Glomerular visceral epithelial cell (primary cell): ENCODE measurements at regions not wholly inside any gene's neighbourhood (a gene's known extent, or its start where the extent isn't known, plus 50 kb on each side); places are given as distances from the start of the nearest gene placed in this dataset.
A peak's percentile ranks its signal among the peaks of the same experiment; 100 is the strongest.

Experiments
- DNase-seq: peaks from one replicate; pipeline ENCODE4 v3.0.0-alpha.2; 2016; ENCODE audit errors: extremely low spot score

DNA sequence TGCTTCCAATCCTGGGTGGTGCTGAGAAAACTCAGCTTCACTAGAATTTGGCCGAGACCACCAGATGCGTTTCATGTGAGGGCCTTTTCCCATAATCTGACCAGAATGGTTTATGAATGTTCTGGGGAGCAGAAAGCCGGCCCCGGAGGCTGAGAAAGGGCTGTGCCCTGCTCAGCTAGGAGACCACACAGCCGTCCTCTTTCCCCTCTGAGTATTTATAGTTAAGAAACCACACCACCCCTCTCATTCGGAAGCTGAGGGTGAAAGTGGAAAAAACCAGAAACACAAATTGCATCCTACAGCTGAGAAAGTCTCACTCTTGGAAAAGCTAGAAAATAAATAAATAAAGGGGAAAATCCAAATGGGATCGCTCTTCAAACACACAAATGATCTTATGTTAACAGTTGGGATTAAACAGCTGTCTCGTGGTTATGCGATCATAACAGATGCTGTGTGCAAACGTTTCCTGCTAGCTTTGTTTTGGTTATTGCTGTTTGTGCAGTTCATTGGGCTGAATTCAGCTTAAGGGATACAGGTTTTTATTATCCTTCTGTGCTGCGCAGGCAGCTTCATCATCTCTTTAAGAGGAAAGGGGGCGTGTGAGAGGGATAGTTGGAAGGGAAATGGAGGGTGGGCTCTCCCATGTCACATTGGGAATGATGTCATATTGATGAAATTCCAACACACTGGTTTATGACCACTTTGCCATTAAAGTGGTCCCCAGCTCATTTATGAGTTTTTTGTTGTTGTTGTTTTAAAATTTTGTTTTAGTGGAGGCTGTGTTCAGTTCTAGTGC, 1026.2 kb upstream of the NR2F2 start:
- DNase-seq = no peak

DNA sequence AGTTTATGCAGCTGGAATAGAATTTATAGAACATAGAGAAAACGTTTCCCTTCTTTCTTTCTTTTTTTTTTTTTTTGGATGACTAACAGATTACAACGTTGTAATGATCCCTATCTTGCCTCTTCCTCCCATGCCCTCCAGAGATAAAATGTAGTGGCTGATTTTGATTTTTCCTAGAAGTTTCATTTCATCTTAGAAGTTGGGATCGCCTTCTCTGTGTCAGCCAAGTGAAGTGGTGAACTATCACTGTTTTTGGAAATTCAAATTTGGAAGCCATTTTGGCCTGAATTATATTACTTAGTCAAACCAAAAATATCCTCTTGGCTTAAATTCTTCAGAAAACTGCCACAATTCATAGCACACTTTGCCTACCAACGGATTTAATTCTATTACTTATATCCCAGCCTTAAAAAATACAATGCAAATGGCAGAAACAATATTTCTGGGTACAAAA, 1025.5 kb upstream of the NR2F2 start:
- DNase-seq = no peak

DNA sequence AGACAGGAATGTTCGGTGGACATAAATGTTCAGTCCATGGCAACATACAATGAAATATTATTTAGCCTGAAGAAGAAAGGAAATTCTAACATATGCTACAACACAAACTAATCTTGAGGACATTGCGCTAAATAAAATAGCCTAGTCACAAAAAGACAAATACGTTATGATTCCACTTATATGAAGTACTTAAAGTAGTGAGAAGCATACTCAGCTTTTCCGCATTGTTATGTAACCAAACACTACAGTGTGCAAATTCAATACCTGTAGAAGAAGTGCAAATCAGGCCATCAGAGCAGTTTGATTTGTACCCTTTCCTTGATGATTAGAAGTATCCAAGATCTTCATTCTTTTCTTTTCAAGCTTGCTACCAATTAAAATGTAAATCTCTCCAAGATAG, 1023.4 kb upstream of the NR2F2 start:
- DNase-seq = no peak

DNA sequence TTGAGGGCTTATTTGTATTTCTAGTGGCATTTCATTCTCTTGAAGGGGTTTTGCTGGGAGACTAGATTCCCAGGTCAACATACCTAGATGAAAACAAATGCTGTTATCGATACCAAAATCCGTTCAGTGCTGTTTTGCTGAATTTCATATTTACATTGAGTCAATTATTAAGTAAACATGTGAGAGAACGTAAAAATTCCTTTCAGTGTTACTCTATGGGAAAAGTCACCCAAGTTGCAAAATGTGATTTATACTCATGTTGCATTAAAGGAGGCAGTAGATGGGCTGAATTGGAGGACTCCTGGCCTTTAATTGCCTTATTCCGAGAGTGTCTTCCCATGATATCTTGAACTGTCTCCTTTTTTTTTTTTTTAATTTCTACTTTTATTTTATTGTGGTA, 1011.3 kb upstream of the NR2F2 start:
- DNase-seq = no peak

DNA sequence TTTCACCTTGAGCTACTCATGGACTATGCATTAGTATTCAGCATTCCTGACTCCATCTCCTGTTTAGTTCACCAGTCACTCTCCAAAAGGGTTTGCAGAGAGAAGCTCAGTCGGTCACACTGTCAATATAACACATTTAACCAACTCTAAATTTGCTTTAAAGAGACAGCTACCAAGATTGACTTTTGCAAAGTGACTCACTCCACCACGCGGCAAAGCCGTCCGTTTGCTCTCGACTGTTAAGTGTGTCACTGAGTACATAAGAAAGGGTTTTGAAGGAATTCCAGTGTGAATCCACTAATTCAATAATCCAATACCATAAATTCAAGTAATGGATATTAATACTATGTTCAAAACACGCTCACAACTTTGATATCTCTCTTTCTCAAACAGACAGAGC, 1006.7 kb upstream of the NR2F2 start:
- DNase-seq = no peak

DNA sequence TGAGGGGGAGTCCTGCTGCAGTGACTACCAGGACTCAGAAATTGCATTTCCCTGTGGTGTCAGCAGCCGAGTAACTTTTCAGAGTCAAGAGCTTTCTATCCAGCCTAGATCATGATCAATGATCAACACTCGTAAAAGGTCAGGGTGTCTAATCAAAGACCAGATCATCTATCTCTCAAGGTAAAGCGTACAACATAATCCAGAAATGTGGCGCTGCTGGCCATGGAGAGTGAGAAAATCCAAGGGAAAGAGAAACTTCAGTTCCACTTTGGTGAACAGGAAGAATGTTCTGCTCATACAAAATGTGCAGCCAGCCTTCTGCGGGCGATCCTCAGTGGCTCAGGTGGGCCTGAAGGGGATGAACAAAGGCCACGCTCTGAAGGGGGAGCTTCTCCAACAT, 1005.8 kb upstream of the NR2F2 start:
- DNase-seq = peak; percentile 25

DNA sequence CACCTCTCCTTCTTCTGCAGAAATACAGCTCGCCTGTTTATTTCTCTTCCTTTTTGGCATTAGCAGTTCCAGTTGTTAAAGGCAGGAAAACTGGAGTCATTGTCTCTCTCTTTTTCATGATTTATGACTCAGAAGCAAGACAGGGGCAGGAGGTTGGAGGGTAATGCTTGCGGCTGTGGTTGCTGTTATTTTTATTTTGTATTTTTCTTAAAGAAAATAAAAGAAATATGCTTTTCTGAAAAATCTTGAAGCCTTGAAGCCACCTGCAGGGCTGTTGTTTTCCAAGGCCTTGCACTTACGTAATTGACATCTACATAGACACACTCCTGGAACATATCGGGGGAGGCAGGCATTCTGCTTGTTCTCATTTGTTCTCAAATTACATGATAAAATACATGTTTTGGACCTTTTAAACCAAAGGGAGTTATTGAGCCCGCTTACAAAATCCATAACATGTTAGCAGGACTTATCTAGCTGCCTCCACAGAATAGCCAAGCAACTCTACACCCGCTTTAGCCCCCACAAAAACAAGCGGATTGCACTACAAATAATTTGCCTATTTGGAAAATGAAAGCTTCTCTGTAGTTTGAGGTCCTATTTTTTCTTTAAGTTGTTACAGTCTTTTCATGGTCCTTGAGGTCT, 1004.6 kb upstream of the NR2F2 start:
- DNase-seq = no peak

DNA sequence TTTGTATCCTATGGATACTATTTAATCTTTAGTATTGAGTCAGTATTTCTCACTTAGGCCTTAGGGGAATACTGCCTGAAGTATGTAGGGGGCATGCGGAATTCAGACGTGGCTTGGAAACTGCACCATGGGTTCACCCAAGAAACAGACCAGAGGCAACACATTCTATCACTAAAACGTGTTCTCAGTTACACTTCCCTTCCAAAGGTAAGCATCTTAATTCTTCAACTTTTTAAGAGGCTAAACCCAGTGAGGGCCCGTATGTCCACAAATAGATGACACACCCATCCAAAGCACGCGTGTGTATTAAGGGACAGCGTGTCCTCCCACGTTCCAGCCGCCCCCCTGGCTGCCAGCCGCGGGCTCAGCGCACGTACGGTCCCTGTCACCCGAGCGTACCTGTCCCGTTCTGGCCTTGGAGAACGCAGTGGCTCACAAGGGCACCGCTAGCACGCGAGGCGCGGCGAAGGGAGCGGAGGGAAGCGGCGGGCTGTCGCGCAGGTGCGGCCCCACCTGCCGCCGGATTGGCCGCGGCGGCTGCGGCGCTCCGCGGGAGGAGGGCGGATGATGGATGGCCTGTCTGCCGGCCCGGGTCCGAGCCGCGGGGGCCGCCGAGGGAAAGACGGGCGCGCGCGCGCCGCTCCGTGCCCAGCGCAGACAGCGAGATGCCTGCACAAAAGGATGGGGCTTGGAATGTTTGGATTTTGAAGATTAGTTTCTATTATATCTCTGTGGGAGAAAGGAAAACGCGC, 1003.9 kb upstream of the NR2F2 start:
- no peak for DNase-seq

DNA sequence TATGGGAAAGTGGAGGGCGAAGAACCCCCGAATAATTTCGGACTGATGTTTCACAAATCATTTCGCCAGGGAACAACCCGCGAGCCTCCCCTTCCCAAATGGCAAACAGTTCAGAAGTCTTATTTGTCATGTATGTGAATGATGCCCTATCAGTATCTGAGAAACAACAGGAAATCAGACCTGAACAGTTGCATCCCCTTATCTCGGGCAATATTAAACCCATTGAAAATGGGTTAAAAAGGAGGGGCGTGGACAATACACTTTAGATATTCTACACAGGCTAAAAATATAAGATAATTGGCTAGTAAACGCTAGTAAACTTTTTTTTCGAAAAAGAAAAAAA, 1003.3 kb upstream of the NR2F2 start:
- DNase-seq = no peak

DNA sequence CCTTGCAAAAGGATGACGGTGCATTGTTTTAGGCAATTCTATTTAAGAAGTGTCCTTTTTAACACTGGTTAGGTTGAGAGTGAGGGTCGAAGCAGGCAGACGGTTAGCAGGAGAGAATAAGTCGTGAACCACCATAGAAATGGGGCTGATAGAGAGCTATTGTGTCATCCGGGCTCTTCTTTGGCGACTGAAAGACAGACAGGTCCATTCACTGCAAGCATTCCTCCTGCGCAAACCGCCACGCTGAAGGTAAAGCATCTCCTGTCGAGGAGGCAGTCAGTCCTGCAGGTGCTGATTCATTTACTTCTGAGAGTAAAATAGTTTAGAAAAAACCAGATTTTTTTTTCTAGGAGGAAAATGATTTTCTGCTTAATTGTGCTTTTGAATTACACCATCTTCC, 1002.8 kb upstream of the NR2F2 start:
- no peak for DNase-seq

DNA sequence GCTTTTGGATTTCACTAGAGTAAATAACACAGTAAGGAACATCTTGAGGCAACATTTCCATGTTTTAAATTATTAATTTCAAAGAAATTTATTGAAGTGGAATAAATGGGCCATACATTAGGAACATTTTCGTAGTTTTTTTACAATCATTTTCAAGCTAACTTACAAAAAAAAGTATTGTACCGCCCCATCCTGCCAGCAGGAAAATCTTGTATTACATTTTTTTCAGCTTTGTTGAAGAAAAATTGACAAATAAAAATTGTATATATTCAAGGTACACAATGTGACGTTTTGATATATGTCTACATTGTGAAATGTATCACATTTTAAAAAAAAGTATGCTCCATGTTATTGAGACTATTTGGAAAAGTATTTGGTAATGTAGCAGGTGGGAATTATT, 1001.9 kb upstream of the NR2F2 start:
- DNase-seq = no peak

DNA sequence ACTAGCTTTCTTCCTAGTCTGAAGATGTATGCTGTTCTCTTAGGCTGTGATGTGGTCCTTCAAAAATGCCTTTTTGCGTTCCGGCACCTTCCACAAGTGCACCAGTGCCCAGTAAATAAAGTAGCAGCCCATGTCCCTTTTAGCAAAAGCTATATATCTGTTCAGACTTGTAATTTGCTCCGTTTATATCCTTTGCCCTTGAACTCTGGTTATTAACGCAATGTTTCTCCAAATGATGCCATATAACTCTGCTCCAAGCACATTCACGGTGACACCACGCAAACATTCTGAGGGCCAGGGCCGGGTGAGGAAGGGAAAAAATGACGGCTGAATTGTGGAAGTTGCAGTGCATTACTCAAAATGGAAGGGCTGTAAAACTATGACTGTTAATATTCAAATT, 1001.1 kb upstream of the NR2F2 start:
- no peak for DNase-seq

DNA sequence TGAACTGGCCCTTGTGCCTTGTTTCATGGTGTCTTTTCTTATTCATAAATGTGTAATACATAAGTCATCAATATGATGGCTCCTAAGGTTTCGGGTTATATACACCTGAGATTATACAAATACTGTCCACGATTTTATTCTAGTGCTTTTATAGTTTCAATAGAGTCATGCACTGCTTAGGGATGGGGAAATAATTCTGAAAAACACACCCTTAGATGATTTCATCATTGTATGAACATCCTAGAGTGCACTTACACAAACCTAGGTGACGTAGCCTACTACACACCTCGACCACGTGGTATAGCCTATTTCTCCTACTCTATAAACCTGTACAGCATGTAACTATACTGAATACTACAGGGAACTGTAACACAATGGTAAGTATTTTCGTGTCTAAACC, 988.8 kb upstream of the NR2F2 start:
- DNase-seq = no peak

DNA sequence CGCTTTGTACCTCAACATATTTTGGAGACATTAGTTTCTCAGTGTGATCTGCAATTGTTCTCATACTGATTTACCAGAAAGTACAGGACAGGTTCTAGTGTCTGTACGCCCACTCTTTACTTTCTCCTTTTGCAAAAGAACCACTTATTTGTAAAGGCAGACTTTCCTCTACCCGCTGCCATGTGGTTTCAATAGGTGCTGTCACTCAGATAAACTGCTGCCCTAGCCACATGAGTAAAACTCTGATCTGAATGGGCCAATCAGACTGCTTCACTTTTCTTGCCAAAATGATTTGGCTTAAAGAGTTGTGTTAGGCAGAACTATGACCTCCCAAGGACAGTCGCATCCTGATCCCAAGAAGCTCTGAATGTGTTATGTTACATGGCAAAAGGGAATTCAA, 984.6 kb upstream of the NR2F2 start:
- DNase-seq = no peak

DNA sequence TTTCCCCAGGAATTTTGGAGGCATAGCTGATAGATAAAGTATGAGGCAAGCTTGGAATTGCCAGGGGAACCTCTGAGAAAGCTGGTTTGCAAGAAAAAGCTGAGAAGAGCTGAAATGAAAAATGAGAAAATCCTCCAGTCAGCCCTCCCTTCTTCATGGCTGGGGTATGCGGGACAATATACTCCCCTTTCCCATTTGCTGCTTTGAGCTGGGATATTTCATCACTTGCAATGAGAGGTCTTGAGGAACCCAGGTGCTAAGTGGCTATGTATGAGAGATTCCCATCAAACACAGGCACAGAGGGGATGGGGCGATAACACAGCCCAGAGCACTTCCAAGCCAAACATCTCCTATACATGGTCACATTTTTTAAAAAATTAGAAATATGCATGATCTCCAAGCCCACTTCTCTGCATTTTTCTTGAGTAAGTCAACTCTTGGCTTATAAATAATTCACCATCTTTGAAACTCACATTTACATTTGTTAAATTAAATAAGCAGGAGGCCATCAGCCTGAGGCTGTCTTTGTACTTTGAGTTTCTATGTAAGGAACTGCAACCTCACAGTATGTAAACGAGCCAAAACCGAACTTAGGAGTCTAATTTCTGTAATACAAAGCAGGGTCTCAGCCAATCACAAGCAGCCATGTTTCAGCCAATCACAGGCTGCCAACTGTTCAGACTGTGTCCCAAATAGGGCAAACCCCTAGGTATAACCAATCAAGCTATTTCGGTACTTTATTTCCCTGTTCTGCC, 983.6 kb upstream of the NR2F2 start:
- no peak for DNase-seq

DNA sequence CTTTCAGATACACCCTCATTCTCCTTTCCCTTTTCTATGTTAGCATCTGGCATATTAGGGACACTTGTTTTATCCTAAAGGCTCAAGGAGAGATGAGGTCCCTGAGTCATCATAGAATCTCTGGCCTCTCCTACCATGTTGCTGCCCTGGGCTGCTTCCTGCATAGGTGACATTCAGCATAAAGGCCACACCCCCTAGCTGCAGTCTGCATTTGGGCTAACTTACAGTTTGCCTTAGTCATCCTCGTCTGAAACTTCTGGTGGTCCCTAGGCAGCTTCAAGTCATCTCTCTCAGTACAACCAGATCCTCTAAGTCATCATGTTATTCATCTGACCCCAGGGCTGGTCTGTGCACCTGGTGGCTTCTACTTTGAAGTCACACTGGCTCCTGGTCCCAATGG, 982.7 kb upstream of the NR2F2 start:
- no peak for DNase-seq

DNA sequence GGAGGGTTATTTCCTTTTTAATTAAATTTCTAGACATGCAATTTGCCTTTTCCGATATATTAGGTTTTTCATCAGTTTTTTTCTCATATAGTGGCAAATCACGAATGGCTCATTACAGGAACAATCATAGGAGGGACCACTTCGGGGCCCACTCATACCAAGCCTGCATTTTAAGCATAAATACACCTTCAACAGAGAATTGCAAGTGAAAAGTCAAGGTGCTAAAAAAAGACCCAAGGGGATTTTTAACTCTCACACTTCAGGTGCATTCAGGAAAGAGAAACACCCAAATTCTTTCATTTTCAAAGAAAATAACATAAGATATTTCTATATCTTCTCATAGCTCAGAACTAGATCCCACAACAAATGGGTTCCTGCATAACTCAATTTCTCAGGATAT, 979.6 kb upstream of the NR2F2 start:
- DNase-seq = no peak

DNA sequence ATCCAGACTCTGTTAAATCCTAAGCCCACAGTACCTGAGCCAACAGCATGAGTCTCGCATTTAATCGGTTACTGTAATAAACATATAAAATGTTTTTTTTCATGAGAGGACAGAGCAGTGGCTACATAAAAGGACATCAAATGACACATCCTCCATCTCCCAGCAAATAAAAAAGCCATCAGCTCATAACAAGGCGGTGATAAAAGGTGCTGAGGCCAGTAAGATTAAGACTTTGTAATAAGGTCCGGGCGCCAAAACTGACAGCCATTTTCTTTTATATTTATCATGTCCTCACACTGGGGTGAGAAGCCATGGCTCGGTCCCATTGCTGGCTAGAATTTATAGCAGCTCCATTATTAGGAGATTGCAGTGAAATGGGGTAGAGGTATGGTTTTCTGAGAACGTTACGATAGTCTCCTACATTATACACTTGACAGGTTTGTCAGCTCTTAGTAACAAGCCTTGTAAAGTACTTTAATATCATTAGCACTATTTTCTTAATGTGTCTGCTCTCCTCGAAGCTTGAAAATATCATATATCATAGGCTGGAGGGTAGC, 977.8 kb upstream of the NR2F2 start:
- no peak for DNase-seq

DNA sequence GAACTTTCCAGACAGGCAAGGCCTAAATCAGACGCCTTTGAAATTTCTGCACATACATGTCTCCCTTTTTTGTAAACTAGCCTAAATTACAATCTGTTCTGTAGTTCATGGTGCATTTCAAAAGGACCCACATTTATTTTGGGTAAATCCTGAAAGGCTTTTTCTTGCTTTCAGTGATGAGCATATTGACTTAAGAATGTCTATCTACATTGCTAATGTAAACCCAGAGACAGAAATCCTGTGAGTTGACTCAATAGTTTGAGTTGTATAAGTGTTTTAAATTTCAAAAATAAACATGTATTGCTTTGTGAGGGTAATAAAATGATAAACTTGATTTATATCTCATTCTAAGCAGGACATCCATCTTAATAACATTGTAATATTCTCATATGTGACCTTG, 977.0 kb upstream of the NR2F2 start:
- DNase-seq = no peak

DNA sequence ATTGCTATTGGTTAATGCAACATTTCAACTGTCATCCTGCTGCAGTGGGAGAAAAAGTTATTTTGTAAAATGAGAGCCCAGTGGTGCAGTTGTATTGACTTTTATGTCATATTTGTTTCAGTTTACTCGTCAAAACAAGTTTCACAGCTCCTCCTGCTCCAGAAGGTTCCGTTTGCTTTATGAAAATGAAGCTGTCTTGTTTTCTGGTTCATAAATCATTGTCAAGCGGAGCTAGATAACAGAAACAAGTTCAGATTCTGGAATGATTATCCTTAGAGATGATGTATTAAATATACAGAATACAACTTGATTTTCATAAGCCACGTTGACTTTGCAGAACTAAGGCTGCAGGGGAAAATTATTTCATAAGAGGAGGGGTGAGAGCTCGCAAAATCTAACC, 970.5 kb upstream of the NR2F2 start:
- DNase-seq = no peak

DNA sequence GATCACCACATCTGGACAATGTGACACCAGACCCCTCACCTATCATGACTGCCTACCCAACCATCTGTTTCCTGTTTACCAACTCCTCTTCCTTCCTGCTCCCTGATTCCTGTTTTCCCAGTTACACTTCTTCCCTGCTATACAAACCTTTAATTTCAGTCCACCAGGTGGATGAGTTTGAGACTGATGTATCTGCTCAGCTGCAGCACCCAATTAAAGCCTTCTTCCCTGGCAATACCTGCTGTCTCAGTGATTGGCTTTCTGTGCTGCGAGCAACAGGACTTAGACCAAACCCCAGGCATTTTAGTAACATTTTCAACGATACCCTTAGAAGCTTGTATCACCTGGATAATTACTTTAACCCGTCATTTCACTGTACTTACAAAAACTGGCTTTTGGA, 968.2 kb upstream of the NR2F2 start:
- DNase-seq = no peak

DNA sequence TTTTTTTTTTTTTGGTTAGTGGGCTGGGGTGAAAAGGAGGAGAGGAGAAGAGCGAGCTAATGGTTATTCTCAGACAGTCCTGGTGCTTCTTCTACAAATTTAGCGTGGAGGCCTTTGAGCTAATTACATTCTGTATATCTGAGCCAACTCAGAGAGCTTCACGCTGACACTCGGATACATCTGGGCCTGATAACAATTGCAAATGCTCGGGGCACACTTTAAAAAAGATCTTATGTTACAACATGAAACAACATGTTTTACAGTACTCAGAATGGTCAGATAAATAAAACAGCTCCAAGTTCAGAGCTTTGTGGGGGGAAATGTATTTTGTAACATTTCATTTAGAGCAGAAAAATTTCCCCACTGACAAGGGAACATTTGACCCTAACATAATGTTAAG, 966.9 kb upstream of the NR2F2 start:
- DNase-seq = no peak
